ENCODE measurements at regions not wholly inside any gene's neighbourhood (a gene's known extent, or its start where the extent isn't known, plus 50 kb on each side); places are given as distances from the start of the nearest gene placed in this dataset.

DNA sequence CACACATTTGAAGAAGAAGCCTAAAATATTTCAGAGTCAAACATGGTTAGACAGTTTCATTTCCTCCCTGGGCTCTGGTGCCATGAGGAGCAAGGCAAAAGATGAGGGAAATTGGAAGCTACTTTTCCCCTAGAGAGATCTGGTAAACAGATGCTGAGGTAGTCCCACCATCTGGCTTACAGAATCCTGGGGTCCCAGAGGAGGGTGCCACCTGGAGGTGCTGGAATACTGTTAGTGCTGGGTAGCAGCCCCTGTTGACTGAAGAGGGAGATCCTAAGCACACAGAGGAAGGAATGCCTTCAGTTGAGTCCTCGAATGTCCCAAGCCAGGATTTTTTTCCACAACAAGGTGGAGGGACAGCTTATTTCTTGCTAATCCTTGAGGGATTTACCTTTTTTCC lies 160.1 kb downstream of the FZD1 start:
- CTCF ChIA-PET = no interaction called here
- no peak for DNase-seq (ENCODE audit: low read depth, low spot score)
- Histone ChIP-seq H3K36me3 (ENCODE audit: control insufficient read depth, insufficient read depth, low read length) (no peaks in the 10 kb centered on the region), H3K9me3 (ENCODE audit: control insufficient read depth, insufficient read depth, low read depth, low read length) (no peaks in the 10 kb centered on the region), H3K27me3 (ENCODE audit: control insufficient read depth, insufficient read depth, low read length) (no peaks in the 10 kb centered on the region), H3K4me1 (ENCODE audit: control insufficient read depth, insufficient read depth, low read length) (no peaks in the 10 kb centered on the region), H3K4me3 (ENCODE audit: low read depth in 2 of 2, low read length in 2 of 2) (no peak overlapping the region), H3K27ac (ENCODE audit: low read length) (no peak overlapping the region)
- no peak for ATAC-seq
- in situ Hi-C loops (cut with HindIII; ENCODE audit: low pct_unique_long_range_greater_than_20kb, low sequenced_read_pairs) = no loop called here
- no TSS peak for BruUV-seq (replicated peaks)
- intact Hi-C loops (cut with micrococcal nuclease; ENCODE audit: unreplicated experiment) = no loop called here
- no peak for TF ChIP-seq SIN3A (IDR thresholded peaks at IDR 0.05; ENCODE audit: borderline replicate concordance, insufficient read depth, low read depth, low read length)
- TF ChIP-seq, protein P1, sequence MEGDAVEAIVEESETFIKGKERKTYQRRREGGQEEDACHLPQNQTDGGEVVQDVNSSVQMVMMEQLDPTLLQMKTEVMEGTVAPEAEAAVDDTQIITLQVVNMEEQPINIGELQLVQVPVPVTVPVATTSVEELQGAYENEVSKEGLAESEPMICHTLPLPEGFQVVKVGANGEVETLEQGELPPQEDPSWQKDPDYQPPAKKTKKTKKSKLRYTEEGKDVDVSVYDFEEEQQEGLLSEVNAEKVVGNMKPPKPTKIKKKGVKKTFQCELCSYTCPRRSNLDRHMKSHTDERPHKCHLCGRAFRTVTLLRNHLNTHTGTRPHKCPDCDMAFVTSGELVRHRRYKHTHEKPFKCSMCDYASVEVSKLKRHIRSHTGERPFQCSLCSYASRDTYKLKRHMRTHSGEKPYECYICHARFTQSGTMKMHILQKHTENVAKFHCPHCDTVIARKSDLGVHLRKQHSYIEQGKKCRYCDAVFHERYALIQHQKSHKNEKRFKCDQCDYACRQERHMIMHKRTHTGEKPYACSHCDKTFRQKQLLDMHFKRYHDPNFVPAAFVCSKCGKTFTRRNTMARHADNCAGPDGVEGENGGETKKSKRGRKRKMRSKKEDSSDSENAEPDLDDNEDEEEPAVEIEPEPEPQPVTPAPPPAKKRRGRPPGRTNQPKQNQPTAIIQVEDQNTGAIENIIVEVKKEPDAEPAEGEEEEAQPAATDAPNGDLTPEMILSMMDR (IDR thresholded peaks at IDR 0.05) = no peak
- no peak for TF ChIP-seq POLR2AphosphoS5 (IDR thresholded peaks at IDR 0.05; ENCODE audit: low read depth, low read length)
- TF ChIP-seq, protein P2, sequence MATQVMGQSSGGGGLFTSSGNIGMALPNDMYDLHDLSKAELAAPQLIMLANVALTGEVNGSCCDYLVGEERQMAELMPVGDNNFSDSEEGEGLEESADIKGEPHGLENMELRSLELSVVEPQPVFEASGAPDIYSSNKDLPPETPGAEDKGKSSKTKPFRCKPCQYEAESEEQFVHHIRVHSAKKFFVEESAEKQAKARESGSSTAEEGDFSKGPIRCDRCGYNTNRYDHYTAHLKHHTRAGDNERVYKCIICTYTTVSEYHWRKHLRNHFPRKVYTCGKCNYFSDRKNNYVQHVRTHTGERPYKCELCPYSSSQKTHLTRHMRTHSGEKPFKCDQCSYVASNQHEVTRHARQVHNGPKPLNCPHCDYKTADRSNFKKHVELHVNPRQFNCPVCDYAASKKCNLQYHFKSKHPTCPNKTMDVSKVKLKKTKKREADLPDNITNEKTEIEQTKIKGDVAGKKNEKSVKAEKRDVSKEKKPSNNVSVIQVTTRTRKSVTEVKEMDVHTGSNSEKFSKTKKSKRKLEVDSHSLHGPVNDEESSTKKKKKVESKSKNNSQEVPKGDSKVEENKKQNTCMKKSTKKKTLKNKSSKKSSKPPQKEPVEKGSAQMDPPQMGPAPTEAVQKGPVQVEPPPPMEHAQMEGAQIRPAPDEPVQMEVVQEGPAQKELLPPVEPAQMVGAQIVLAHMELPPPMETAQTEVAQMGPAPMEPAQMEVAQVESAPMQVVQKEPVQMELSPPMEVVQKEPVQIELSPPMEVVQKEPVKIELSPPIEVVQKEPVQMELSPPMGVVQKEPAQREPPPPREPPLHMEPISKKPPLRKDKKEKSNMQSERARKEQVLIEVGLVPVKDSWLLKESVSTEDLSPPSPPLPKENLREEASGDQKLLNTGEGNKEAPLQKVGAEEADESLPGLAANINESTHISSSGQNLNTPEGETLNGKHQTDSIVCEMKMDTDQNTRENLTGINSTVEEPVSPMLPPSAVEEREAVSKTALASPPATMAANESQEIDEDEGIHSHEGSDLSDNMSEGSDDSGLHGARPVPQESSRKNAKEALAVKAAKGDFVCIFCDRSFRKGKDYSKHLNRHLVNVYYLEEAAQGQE (IDR thresholded peaks at IDR 0.05; ENCODE audit: insufficient read depth in 1 of 2, low read depth in 2 of 2, low read length in 1 of 2) = no peak
- TF ChIP-seq TCF7L2 (IDR thresholded peaks at IDR 0.05; ENCODE audit: low read depth, low read length) = no peak
- POLR2A ChIA-PET = no interaction called here

DNA sequence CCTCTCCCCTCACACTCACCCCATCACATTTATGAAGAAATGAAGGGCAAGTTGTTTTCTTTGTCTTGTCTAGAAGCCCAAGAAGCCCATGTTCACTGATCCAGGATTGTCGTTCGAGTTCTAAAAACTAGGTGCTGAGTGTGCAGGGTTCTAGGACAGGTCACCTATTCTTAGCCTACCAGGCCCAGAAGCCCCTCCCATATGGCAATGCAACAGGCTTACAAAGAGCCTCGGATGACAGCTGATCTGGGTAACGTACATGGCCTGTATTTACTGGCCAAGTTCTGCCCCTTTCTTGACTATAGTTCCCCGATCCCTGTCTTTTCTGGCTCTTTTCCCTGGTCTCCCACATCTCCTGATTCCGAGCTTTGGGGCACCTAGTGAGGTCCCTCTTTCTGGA lies 160.9 kb downstream of the FZD1 start:
- ChIA-PET POLR2A (no interaction called here), CTCF (no interaction called here)
- in situ Hi-C loops (cut with HindIII; ENCODE audit: low pct_unique_long_range_greater_than_20kb, low sequenced_read_pairs) (no loop called here), intact Hi-C loops (cut with micrococcal nuclease; ENCODE audit: unreplicated experiment) (no loop called here)
- H3K4me3 ChIP-seq (ENCODE audit: low read depth in 2 of 2, low read length in 2 of 2) = no peak overlapping the region
- ATAC-seq (no peak), DNase-seq (ENCODE audit: low read depth, low spot score) (no peak)
- no peaks in the 10 kb centered on the region for H3K27me3 ChIP-seq (ENCODE audit: control insufficient read depth, insufficient read depth, low read length)
- no peaks in the 10 kb centered on the region for H3K4me1 ChIP-seq (ENCODE audit: control insufficient read depth, insufficient read depth, low read length)
- H3K36me3 ChIP-seq (ENCODE audit: control insufficient read depth, insufficient read depth, low read length) = no peaks in the 10 kb centered on the region
- TF ChIP-seq, protein P2 (IDR thresholded peaks at IDR 0.05; ENCODE audit: insufficient read depth in 1 of 2, low read depth in 2 of 2, low read length in 1 of 2) = no peak
- TF ChIP-seq TCF7L2 (IDR thresholded peaks at IDR 0.05; ENCODE audit: low read depth, low read length) = no peak
- no peak for TF ChIP-seq SIN3A (IDR thresholded peaks at IDR 0.05; ENCODE audit: borderline replicate concordance, insufficient read depth, low read depth, low read length)
- TF ChIP-seq POLR2AphosphoS5 (IDR thresholded peaks at IDR 0.05; ENCODE audit: low read depth, low read length) = no peak
- BruUV-seq (replicated peaks) = no TSS peak
- H3K9me3 ChIP-seq (ENCODE audit: control insufficient read depth, insufficient read depth, low read depth, low read length) = no peaks in the 10 kb centered on the region
- H3K27ac ChIP-seq (ENCODE audit: low read length) = no peak overlapping the region

Measured in Panc1 (cell line).